Hippocampal formation (tissue), 2 donors: ENCODE measurements at regions not wholly inside any gene's neighbourhood (a gene's known extent, or its start where the extent isn't known, plus 50 kb on each side); places are given as distances from the start of the nearest gene placed in this dataset.
"Not testable (repeated sequence)": the region's sequence is repeated elsewhere in the genome, so short reads cannot be mapped to it uniquely, and the experiment has no call there.

Source experiments
- DNase-seq, 2 donors: peaks; one replicate each; lab custom pipeline; 2025; lab: John Stamatoyannopoulos, UW

- no peak for DNase-seq
Observed at GRCh38 chr16:54985156-54985555, 54.5 kb downstream of the IRX5 start.

DNA sequence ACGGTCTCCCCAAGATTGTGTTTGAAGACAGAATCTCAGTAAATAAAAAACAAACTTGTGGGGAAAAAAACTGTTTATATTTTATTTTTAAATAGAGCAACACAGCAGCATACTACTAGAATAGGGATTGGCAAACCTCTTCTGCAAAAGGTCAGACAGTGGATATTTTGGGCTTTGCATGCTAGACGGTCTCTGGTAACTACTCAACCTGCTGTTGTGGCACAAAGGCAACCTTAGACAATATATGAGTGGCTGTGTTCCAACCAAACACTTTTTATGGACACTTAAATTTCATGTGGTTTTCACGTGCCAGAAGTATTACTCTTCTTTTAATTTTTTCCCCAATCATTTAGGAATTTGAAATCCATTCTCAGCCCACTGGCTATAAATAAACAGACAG is 55.0 kb downstream of the IRX5 start:
- DNase-seq = no peak

GRCh38 chr16:54986409-54986808 is 55.7 kb downstream of the IRX5 start:
- peak; percentile 21 to 24 for DNase-seq

GRCh38 chr16:54987081-54987480 is 56.4 kb downstream of the IRX5 start:
- peak; percentile 45 to 81 for DNase-seq

GRCh38 chr16:54991525-54991924 is 60.9 kb downstream of the IRX5 start:
- no peak for DNase-seq

DNA sequence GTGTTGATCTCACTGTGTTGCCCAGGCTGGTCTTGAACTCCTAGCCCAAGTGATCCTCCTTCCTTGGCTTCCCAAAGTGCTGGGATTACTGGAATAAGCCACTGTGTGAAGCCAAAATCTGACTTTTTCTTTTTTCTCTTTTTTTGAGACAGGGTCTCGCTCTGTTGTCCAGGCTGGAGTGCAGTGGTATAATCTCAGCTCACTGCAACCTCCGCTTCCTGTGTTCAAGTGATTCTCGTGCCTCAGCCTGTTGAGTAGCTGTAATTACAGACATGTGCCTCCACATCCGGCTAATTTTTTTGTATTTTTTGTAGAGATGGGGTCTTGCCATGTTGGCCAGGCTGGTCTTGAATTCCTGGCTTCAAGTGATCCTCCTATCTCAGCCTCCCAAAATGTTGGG is 61.3 kb downstream of the IRX5 start:
- DNase-seq = not testable (repeated sequence)

- no peak for DNase-seq
Observed at GRCh38 chr16:54993106-54993895, 62.6 kb downstream of the IRX5 start.

DNA sequence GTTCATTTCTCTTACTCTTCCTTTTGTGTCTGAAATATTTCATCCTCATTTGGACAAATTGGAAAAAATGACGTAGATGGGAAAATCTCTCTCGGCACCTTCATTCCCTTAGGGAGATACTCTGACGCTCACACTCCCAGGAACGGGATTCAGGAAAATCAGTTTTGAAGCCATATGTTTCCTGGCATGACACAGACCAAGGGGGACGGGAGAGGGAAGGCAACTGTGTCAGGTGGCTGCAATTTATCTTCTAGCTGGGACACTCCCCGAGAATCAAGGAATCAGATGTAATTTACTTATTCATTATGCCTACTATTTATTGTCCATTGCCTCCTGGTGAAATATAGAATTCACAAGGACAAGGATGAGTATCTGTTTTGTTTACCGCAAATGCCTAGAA is 65.5 kb downstream of the IRX5 start:
- no peak for DNase-seq

- DNase-seq = no peak
Observed at GRCh38 chr16:54998834-54999233, 68.2 kb downstream of the IRX5 start.

DNA sequence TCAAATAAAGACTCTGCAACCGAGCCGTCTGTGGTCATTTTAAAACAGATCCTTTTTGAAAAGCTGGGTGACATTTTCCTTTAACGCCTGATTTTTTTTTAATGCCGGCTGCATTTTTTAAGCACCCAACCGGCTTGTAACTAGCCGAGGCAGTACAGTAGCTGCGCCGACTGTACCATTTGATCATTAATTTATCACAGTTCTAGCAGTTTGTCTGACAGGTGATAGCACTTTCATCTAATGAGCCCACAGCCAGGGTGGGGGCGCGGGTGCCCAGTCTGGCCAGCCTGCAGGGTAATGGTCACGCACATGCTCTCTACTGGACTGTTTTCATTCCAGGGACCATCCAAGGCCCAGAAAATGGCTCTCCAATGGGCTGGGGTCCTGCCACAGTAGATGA is 68.8 kb downstream of the IRX5 start:
- DNase-seq = no peak

- DNase-seq = no peak
Observed at GRCh38 chr16:55000595-55000994, 69.9 kb downstream of the IRX5 start.

GRCh38 chr16:55001931-55002330 is 71.3 kb downstream of the IRX5 start:
- DNase-seq = no peak

- no peak for DNase-seq
Observed at GRCh38 chr16:55002419-55002818, 71.8 kb downstream of the IRX5 start.

DNA sequence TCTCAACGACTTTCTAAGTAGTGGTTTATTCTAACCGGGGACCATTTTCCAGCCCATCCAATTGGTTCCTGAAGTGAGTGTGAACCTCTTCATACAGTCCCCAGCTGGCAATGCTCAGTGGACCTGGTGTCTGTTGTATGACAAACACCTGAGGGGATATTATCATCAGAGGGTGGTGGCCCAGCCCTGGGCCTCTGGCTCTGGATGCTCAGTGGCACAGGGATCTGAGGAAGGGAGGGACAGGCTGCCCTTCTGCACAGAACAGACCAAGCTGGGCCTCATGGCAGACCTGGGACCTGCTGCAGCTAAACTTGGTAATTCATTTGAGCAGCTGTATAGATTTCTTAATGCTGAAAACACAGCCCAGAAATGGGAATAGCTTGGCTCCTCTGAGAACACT is 72.6 kb downstream of the IRX5 start:
- no peak for DNase-seq

DNA sequence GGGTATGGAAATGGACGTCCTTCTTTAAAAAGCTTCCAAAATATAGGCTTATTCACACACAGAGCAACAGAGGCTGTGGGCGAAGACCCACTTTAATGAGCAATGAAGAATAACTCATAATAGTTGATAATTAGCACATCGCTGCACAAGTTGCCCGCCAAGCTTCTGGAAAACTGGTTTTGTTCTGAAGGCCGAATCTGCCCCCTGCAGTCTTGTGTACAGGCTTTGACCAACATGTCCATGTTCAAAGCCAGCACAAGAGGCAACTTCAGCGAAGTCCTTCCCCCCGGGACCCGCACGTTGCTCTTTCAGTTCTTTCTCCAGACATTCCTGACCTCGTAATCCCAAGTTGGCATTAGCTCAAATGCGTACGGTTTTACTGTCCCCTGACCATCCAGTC is 73.3 kb downstream of the IRX5 start:
- no peak for DNase-seq

GRCh38 chr16:55007504-55007903 is 76.8 kb downstream of the IRX5 start:
- DNase-seq = no peak

GRCh38 chr16:55008836-55009510 is 78.3 kb downstream of the IRX5 start:
- no peak for DNase-seq

- no peak for DNase-seq
Observed at GRCh38 chr16:55009581-55009980, 78.9 kb downstream of the IRX5 start.

DNA sequence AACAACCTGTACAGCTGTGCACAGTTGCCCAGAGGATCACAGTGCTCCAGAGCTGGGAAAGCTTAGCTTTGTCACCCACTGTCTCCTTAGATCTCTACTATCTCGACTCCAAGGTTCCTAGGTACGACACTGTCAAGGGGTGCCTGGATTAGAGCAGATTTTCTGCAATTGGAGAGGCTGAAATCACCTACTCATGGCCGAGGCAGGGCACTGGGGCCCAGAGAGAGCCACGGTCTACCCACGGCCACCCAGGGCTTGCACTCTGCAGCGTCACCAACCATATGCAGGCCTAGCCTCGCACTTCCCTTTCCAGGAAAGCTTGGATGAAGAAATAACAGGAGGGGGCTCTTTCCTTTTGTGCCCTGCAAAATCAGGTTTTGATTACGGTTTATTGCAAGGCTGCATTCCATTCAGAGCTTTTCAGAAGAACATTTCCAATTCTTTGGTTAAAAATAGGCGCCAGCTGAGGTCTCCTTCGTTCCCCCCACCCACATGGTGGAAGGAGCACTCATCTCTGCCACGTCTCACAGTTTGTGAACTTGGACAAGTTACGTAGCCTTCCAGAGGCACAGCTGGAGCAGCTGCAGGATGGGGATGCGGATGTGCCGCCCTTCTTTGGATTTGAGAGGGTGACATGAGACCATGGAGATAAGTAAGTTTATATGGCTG is 80.0 kb downstream of the IRX5 start:
- DNase-seq = no peak

DNA sequence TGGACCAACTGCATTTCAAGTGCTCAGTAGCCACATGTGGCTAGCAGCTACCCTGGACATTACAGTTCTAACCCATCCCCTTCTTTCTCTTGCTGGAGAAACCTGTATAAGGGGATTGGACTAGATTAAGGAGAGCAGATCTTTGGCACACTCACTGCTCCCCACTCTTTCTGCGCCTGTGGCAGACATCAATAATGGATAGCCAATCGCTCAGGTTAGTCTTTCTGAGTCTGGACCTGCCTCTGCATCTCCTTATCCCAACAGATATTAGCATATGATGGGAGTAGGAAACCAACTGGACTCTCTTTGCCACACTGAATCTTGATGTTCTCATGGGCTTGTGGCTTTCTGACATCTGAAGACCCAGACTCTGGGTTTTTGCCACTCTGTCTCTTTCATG is 81.7 kb downstream of the IRX5 start:
- DNase-seq = no peak

- DNase-seq = no peak
Observed at GRCh38 chr16:55012793-55013192, 82.1 kb downstream of the IRX5 start.

DNA sequence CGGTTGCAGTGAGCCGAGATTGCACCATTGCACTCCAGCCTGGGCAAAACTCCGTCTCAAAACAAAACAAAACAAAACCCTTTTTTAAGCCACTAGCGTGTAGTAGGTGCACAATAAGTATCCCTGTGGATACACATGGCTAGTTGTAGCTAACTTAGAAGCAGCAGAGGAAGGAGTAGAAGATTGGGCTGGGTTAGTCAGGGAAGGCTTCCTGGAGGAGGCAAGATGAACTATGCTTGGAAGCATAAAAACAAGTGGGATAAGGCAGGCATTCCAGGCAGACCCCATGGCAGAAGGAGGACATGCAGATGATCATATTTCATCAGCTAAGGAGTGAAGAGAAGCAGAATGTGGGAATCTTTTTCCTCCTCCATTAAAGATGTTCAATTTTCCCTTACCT is 83.4 kb downstream of the IRX5 start:
- no peak for DNase-seq
